HG03575 (cell line): ENCODE measurements at regions not wholly inside any gene's neighbourhood (a gene's known extent, or its start where the extent isn't known, plus 50 kb on each side); places are given as distances from the start of the nearest gene placed in this dataset.

ENCODE experiments used
- ATAC-seq: cut with Tn5 transposase; IDR thresholded peaks from one replicate; pipeline ENCODE4 v1.9.1; 2021; ENCODE audit not compliant: unreplicated experiment, insufficient number of reproducible peaks, low FRiP score; ENCODE audit errors: extremely low read depth

DNA sequence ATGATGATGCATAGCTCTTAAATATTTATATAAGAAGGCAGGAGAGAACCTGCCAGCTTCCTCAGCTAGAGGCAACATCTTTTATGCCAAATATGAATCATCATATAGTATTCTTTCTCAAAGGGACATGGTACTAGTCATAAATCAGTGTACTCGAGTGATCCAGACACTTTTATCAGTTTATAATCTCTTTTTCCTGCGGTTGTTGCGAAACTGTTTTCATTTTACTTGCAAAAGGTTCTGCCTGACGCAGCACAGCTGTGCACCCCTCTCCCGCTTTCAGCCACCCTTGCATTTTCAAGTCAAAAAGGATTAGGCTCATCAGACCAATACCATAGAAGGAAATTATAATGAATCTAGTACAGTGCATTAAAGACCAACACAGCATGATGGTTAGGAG is 332.3 kb upstream of the PRKCQ start:
- no peak for ATAC-seq

DNA sequence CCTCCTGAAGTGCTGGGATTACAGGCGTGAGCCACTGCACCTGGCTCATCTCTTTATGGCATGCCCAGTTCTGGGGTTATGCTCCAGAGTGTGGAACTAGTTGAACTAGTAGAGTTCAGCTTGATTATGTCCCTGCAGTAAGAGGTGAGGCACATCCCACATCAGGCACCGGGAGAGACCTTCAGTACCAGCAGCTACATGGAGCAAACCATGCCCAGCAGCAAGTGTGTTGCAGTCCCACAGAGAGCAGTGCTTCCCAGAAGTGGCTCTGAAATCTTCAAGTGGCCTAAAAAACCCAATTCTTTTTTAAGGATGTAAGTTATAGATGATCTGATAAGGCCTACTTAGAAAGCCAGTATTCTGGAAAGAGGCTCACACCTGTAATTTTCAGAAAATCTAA is 331.9 kb upstream of the PRKCQ start:
- ATAC-seq: no peak

DNA sequence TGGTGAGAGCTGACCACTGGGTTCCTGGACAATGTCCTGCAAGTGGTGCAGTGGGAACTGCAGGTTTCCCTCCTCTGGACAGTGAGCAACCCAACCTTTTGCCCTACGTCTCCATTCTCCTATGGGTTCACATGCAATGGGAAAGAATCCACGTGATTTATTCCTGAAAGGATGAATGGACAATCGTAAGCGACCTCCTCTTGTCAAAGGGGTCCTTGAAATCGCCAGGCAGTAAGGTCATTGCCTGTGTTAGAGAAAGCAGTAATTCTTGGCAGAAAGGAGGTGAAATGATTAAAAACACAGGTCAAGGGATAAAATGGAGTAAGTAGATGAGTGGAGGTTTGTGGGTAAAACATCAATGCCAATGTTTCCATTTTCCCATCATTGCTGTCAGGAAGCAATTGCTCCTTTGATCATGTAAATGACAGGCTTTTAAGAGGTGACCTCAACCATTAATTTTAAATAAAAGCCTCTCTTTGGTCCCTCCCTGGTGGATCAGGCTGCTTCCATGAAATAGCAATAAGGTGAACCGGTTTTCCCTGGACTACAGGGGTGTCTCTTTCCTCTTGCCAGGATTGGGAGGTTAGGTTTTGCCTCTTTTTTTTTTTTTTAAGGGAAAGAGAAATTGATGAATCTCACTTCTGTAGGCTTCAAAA is 330.0 kb upstream of the PRKCQ start:
- no peak for ATAC-seq

DNA sequence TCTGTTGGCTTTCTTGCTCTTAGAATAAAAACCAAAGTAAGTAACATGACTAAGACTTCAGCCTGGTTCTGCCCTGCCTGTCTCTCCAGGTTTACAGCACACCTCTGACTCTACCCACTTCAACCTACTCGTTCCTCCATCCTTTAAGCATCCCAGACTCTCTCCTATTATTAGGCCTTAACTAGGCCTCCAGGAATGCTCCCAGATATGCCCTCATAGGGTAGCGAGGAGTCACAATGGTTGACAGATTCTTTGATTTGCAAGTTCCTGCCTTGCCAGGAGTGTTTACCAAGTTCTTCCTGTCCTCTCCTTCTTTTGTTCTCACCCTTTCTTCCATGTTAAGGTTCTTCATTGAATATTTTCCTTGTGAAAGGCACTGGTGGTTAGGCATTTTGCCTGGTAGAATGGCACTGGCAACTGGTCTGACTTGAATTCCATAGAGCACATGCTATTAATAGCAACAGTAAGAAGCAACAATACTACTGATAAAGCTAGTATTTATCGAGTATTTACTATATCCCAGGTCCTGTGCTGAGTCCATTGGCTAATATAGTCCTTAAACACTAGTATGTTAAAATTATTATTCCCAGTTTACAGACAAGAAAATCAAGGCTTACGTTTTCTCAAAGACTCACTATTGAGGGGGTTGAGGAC is 327.9 kb upstream of the PRKCQ start:
- ATAC-seq: no peak

DNA sequence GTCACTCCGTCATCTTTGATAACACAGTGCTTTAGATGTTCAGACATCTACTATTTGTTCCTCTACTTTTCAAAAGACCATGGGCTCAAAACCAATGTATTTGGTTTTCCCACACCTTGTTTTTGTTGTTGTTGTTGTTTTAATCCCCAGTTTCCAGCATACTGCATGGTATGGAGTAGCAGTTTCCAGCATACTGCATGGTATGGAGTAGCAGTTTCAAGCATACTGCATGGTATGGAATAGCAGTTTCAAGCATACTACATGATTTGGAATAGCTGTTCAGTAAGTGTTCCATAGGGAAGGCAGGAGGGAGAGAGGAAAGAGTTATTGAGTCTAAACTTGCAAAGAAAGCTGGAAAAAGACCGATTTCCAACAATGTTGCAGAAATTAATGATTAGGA is 314.3 kb upstream of the PRKCQ start:
- ATAC-seq: no peak

DNA sequence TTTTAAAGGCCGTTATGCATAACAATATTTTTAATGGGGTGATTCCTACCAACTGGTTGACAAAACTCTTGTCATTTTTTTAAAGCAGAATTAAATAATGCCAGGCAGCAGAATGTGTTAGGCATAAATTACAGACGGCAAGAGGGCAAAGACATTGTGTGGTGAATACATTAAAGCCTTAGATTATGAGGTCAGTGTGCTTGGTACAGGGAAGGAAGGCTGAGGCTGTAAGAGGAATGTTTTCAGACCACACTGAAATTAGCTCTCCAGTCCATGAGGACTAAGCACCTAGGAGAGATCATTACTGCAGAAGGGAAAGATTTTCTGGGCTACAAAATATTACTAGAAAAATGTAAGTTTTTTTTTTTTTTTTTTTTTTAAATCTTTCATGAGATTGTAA is 312.8 kb upstream of the PRKCQ start:
- no peak for ATAC-seq

DNA sequence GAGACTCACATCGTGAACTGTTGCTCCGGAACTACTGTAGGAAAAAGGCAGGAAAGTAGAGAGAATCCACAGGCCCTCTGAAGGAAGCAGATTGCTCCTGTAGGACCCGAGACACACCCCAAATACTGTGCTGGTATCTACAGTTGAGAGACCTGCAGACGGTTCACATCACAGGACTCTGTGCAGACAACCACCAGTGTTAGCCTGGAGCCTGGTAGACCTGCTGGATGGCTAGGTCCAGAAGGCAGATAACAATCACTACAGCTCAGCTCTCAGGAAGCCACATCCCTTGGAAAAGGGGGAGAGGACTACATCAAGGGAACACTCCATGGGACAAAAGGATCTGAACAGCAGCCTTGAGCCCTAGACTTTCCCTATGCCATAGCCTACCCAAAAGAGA is 311.8 kb upstream of the PRKCQ start:
- no peak for ATAC-seq

DNA sequence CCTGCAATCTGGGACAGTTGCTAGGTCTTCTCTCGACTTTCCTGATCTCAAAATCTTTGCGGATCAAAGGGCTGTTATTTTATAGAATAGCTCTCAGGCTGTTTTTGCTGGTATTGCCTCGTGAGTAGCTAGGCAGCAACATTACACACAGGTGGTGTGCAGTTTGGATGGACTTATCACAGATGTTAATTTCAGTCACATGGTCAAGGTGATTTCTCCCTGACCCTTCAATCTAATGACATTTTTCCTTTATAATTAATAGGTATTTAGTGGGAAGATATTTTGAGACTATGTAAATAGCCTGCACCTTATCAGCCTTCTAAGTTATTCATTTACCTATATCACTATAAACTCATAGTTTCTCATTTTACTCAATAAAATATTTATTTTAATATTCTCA is 309.6 kb upstream of the PRKCQ start:
- ATAC-seq: no peak

DNA sequence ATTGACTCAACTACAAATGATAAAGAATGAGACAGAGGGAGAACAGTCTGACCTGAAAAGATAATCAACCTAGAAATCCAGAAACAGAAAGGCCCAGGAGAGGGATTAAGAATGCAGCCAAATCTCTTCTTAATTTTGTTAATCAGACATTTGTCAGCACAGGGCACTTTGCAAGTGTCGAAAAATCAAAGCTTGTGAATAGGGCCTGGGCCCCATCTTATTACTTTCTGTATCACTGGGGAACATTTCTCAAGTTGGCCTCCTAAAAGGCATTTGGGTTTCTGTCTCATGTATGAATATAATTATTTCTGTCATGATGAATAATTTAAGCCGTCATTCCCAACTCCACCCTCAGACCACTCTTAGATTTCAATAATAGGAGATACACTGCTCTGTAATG is 308.4 kb upstream of the PRKCQ start:
- ATAC-seq: no peak

DNA sequence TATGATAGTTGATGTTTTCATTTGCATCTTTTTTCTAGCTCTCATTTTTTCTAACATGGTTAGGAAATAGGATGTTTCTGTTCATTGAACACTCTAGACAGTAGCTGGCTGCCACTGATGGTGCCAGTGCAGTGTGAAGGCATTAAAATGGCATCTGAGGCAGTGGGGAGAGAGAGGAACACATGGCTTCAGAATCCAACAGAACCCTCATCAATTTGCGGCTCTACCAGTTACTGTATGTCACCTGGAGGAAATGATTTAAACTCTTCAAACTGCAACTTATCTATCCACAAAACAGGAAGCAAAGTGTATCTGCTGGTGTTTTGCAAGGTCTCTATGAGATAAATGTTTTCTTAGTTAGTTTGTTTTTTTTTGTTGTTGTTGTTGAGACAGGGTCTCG is 305.2 kb upstream of the PRKCQ start:
- ATAC-seq: no peak

DNA sequence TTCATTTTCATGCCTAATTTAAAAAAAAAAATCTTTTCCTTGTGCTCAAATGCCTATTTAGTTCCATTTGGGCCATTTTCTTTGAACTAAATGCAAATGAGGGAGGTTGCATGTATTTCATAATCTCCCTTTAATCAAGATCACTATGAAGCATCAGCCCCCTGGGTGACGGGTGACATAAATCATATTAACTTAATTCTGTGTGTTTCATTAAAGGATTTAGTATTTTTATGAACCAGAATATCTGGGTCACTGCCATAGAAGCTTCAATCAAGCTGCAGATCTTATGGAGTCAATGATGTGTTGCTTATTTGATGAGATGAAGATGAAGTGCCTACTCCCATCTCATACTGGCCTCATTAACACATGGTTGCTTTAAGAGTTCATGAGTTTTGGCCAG is 301.9 kb upstream of the PRKCQ start:
- no peak for ATAC-seq

DNA sequence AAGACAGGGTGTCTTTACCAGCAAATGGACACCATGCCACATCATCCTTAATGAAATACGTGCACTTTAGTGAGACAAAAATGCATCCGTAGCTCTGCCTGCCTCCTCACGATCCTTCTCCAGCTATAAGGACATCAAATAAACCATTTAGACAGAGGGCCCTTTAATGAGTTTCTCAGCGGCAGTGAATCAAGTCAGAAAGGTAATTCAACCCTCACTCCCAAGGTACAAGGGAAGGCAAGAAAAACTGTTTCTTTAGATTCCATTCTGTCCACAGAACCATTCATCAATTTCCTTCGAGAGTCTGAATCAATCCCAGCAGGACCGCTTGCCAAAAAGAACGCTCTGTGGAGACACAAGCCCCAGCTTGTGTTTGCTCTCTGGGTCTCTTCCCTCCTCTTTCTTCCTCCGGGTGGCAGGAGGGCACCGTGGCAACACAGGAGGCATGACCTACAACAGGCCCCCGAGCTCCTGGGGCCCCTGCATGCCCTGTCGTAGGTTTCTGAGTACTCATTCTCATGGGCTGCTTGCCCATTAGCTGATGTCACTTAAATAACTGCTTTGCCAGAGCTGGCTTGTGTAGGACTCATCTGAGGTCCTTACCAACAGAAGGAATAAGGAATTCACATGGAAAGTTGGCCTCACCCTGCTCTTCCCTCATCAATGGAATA is 297.8 kb upstream of the PRKCQ start:
- ATAC-seq: no peak

DNA sequence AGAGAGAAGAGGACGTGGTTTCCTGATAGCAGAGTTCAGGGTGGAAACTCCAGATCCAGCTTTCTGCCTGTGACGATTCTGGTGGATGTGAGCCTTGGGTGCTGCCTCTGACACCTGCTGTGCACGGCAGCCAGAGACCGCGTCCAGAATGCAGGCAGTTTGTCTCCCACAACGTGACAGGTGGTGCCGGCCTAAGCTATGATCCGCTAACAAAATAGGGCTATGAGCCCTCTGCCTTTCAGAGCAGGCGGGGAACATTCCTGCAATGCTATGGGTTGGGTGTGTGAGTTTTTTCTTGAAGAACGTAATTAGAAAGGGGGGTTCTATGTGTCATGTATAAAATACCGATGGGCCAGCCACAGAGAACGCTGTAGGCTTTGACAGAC is 297.3 kb upstream of the PRKCQ start:
- ATAC-seq: no peak

DNA sequence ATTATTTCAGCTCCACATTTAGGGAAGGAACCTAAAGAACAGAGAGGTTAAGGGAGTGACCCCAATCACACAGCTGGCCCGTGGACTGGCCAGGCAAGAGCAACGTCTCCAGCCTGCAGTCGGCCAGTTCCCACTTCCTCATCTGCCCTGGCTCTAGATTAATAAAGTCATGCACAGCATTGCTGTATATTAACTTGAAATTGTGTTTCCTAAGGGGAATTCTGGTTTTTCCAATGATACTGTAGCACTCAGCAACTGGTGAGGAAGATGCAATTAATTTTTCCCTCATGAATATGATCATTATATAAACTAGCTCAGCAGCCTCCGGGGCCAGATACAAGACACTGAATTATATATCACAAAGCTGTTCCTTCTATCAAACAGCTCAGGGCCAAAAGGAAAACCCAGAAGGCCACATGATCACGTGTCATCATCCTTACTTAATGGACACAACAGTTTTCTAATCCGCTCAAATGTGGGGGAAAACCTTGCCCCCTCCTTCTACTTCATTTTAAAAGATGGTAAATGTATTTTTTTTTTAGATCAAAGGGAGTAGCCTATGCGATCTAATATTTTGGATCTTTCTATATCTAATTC is 295.3 kb upstream of the PRKCQ start:
- ATAC-seq: no peak

DNA sequence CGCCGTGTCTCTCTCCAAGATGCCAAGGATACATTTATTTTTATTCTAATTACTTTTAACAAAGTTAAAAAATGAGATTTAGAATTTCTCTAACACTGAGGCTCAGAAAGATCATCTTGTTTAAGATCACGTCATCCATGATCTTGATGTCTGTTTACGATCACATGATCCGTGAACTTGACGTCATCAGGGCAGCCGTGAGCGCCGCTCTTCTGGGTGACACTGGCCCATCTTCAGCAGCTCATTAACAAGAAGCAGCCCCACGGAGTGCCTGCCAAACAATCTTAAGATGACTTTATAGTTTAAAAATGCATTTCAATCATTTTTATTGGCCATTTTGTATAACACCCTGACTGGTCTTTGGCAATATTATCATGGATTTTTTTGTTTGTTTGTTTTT is 291.1 kb upstream of the PRKCQ start:
- ATAC-seq: no peak

DNA sequence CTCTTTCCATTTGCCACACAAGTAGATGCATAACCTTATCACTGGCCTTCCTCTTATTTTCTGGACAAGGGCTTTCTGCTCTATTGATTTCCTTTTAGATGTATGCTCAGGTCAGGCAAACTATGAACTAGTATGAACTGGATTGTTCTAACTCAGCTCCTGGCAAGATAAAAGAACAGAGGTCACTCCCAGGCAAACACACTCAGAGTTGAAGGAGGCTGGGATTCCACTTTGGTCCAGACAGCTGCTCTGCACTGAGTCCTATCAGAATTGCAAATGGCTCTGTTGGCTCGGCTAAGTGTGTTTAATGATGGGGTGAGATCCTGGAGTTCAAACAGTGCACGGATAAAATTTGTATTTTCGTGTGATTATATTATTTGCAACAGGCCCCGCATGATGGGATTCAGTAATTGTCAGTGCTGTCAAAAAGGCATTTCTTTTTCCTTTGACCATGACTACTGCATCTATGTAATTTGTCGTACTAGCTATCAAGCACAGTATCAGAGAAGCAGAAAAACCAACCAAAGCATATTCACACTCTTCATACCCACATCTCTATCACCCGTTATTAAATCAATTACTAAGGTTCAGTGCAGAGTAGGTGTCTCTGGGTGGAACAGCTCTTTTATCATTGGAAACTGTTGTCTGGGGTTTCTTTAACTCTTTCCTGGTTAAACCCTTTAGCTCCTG is 288.1 kb upstream of the PRKCQ start:
- no peak for ATAC-seq

DNA sequence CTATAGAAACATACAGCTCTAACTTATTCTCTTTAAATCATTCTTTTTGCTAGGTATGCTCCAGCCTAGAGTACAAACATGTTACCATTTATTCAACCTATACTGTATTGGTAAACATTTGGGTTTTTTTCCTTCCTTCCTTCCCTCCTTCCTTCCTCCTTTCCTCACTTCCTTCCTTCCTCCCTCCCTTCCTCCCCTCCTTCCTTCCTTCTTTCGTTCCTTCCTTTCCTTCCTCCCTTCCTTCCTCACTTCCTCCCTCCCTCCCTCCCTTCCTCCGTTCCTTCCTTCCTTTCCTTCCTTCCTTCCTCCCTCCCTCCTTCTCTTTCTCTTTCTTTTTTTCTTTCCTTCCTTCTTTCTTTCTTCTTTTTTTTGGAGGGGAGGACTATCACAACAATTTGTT is 286.7 kb upstream of the PRKCQ start:
- no peak for ATAC-seq

DNA sequence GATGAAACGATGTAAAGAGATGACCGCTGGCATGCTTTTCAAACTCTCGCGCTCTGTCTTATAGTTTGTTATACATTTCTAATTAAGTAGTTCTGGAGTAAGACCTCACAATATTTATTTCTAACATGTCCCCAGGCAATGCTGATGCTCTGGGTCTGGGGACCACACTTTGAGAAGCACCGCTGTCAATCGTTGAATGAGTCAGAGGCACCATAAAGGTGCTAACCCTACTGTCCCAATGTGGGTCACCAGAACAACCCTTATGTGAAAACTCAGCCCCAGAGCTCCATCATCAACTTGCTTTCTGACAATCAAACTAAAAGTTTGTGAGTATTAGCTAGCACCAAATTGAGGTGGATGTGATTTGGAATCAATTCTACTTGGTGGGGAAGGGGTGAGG is 284.1 kb upstream of the PRKCQ start:
- ATAC-seq: no peak

DNA sequence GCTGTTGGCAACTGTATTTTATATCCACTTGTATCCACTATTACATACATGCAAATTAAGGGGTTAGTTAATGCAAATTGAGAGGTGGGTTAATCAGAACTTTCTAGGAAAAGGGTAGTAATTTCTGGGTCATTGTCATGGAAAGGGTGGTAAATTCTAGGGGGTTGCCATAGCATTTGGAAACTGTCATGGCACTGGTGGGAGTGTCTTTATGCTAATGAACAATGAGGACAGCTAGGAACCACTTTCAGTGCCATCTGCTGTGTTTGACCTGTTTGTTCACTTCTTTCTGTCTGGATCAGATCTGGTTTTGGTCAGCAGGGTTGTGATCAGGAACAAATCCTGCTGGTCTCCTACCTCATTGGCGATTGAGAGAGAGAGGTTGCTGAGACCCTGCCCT is 283.3 kb upstream of the PRKCQ start:
- ATAC-seq: no peak

DNA sequence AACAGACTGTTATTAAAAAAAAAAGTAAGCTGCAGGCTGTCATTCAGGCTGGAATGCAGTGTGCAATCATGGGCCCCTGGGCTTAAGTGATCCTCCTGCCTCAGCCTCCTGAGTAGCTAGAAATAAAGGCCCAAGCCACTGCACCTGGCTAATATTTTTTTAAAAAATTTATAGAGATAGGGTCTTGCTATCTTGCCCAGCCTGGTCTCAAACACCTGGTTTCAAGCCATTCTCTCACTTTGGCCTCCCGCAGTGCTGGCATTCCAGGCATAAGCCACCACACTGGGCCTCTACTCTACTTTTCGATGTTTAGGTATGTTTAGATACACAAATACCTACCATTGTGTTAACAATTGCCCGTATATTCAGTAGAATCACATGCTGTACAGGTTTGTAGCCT is 270.4 kb upstream of the PRKCQ start:
- no peak for ATAC-seq
